Mucosa of rectum (tissue), 2 donors: ENCODE measurements at regions not wholly inside any gene's neighbourhood (a gene's known extent, or its start where the extent isn't known, plus 50 kb on each side); places are given as distances from the start of the nearest gene placed in this dataset.
"Not testable (repeated sequence)": the region's sequence is repeated elsewhere in the genome, so short reads cannot be mapped to it uniquely, and the experiment has no call there.

Experiments used
- H3K27ac ChIP-seq, 2 donors: one replicate each; pipeline ENCODE4 v1.7.0; 2013; ENCODE audit warnings: inconsistent platforms in 2 of 2, low read depth in 2 of 2, low read length in 2 of 2
- H3K27me3 ChIP-seq, 2 donors: one replicate each; pipeline ENCODE4 v1.7.0; 2013; ENCODE audit warnings: low read length in 2 of 2; ENCODE audit not compliant: control insufficient read depth in 2 of 2, insufficient read depth in 2 of 2
- H3K36me3 ChIP-seq, 2 donors: one replicate each; pipeline ENCODE4 v1.7.0; 2013; ENCODE audit warnings: low read length in 2 of 2; ENCODE audit not compliant: control insufficient read depth in 2 of 2, insufficient read depth in 2 of 2
- H3K4me1 ChIP-seq, 2 donors: one replicate each; pipeline ENCODE4 v1.7.0; 2013; ENCODE audit warnings: low read length in 2 of 2, mild to moderate bottlenecking in 1 of 2; ENCODE audit not compliant: control insufficient read depth in 2 of 2, insufficient read depth in 2 of 2
- H3K4me3 ChIP-seq, 2 donors: one replicate each; pipeline ENCODE4 v1.7.0; 2013; ENCODE audit warnings: low read length in 2 of 2
- H3K9ac ChIP-seq, 2 donors: one replicate each; pipeline ENCODE4 v1.7.0; 2013; ENCODE audit warnings: low read length in 2 of 2, low read depth in 1 of 2, mild to moderate bottlenecking in 1 of 2
- H3K9me3 ChIP-seq, 2 donors: one replicate each; pipeline ENCODE4 v1.7.0; 2013; ENCODE audit warnings: low read length in 2 of 2; ENCODE audit not compliant: control insufficient read depth in 2 of 2
- donor health status: healthy.
- donor health status: Normal muscosa, but diverticular disease.

GRCh38 chr2:87291400-87292200 is 270.0 kb upstream of the PLGLB1 start:
- H3K36me3 ChIP-seq, H3K4me3 ChIP-seq, H3K4me1 ChIP-seq, H3K27me3 ChIP-seq, H3K27ac ChIP-seq, H3K9ac ChIP-seq, H3K9me3 ChIP-seq: not testable (repeated sequence)

GRCh38 chr2:87293931-87294594 is 272.4 kb upstream of the PLGLB1 start:
- not testable (repeated sequence) for H3K9ac ChIP-seq, H3K4me1 ChIP-seq, H3K27me3 ChIP-seq, H3K4me3 ChIP-seq, H3K9me3 ChIP-seq, H3K27ac ChIP-seq, H3K36me3 ChIP-seq

GRCh38 chr2:87295135-87295534 is 273.5 kb upstream of the PLGLB1 start:
- H3K36me3 ChIP-seq, H3K27me3 ChIP-seq, H3K9ac ChIP-seq, H3K27ac ChIP-seq, H3K4me1 ChIP-seq, H3K4me3 ChIP-seq, H3K9me3 ChIP-seq: not testable (repeated sequence)

- not testable (repeated sequence) for H3K4me1 ChIP-seq, H3K27me3 ChIP-seq, H3K9ac ChIP-seq, H3K4me3 ChIP-seq, H3K36me3 ChIP-seq, H3K9me3 ChIP-seq, H3K27ac ChIP-seq
Measured at GRCh38 chr2:87301349-87301748, 279.7 kb upstream of the PLGLB1 start.

- H3K27ac ChIP-seq, H3K27me3 ChIP-seq, H3K36me3 ChIP-seq, H3K9ac ChIP-seq, H3K9me3 ChIP-seq, H3K4me3 ChIP-seq, H3K4me1 ChIP-seq: not testable (repeated sequence)
Measured at GRCh38 chr2:87301871-87302270, 280.2 kb upstream of the PLGLB1 start.

- H3K4me3 ChIP-seq, H3K9ac ChIP-seq, H3K36me3 ChIP-seq, H3K9me3 ChIP-seq, H3K4me1 ChIP-seq, H3K27ac ChIP-seq, H3K27me3 ChIP-seq: not testable (repeated sequence)
Measured at GRCh38 chr2:87308621-87309020, 287.0 kb upstream of the PLGLB1 start.

GRCh38 chr2:87309785-87310184 is 288.1 kb upstream of the PLGLB1 start:
- not testable (repeated sequence) for H3K27ac ChIP-seq, H3K27me3 ChIP-seq, H3K36me3 ChIP-seq, H3K4me1 ChIP-seq, H3K4me3 ChIP-seq, H3K9ac ChIP-seq, H3K9me3 ChIP-seq

GRCh38 chr2:87311896-87312441 is 290.3 kb upstream of the PLGLB1 start:
- H3K4me3 ChIP-seq, H3K27ac ChIP-seq, H3K27me3 ChIP-seq, H3K4me1 ChIP-seq, H3K9me3 ChIP-seq, H3K36me3 ChIP-seq, H3K9ac ChIP-seq: not testable (repeated sequence)

- H3K4me3 ChIP-seq, H3K9ac ChIP-seq, H3K4me1 ChIP-seq, H3K27me3 ChIP-seq, H3K9me3 ChIP-seq, H3K36me3 ChIP-seq, H3K27ac ChIP-seq: not testable (repeated sequence)
Measured at GRCh38 chr2:87314622-87315021, 293.0 kb upstream of the PLGLB1 start.

- not testable (repeated sequence) for H3K9ac ChIP-seq, H3K36me3 ChIP-seq, H3K27ac ChIP-seq
Measured at GRCh38 chr2:87315183-87315902, 293.7 kb upstream of the PLGLB1 start.

More at GRCh38 chr2:87315183-87315902, 293.7 kb upstream of the PLGLB1 start:
- not testable (repeated sequence) for H3K4me3 ChIP-seq, H3K9me3 ChIP-seq, H3K4me1 ChIP-seq, H3K27me3 ChIP-seq
